ENCODE measurements at regions not wholly inside any gene's neighbourhood (a gene's known extent, or its start where the extent isn't known, plus 50 kb on each side); places are given as distances from the start of the nearest gene placed in this dataset.

GRCh38 chr17:72426321-72426720 lies 305.5 kb downstream of the SOX9 start:
- no peak for DNase-seq (ENCODE audit: low spot score)

GRCh38 chr17:72426948-72427760 lies 306.3 kb downstream of the SOX9 start:
- DNase-seq (ENCODE audit: low spot score): no peak

- DNase-seq (ENCODE audit: low spot score): no peak
Observed at GRCh38 chr17:72427761-72428109, 306.9 kb downstream of the SOX9 start.

- no peak for DNase-seq (ENCODE audit: low spot score)
Observed at GRCh38 chr17:72429066-72429638, 308.3 kb downstream of the SOX9 start.

GRCh38 chr17:72430611-72431432 lies 310.0 kb downstream of the SOX9 start:
- no peak for DNase-seq (ENCODE audit: low spot score)

GRCh38 chr17:72432143-72432621 lies 311.4 kb downstream of the SOX9 start:
- no peak for DNase-seq (ENCODE audit: low spot score)

- no peak for DNase-seq (ENCODE audit: low spot score)
Observed at GRCh38 chr17:72432881-72433280, 312.1 kb downstream of the SOX9 start.

- no peak for DNase-seq (ENCODE audit: low spot score)
Observed at GRCh38 chr17:72433797-72434196, 313.0 kb downstream of the SOX9 start.

- DNase-seq (ENCODE audit: low spot score): no peak
Observed at GRCh38 chr17:72434581-72434980, 313.8 kb downstream of the SOX9 start.

GRCh38 chr17:72434991-72435618 lies 314.3 kb downstream of the SOX9 start:
- DNase-seq (ENCODE audit: low spot score): no peak

GRCh38 chr17:72438783-72439182 lies 318.0 kb downstream of the SOX9 start:
- no peak for DNase-seq (ENCODE audit: low spot score)

GRCh38 chr17:72439893-72440502 lies 319.2 kb downstream of the SOX9 start:
- DNase-seq (ENCODE audit: low spot score): no peak

- no peak for DNase-seq (ENCODE audit: low spot score)
Observed at GRCh38 chr17:72440961-72441360, 320.1 kb downstream of the SOX9 start.

GRCh38 chr17:72441909-72442308 lies 321.1 kb downstream of the SOX9 start:
- DNase-seq (ENCODE audit: low spot score): no peak

GRCh38 chr17:72444517-72445054 lies 323.8 kb downstream of the SOX9 start:
- no peak for DNase-seq (ENCODE audit: low spot score)

- no peak for DNase-seq (ENCODE audit: low spot score)
Observed at GRCh38 chr17:72445055-72445991, 324.5 kb downstream of the SOX9 start.

- DNase-seq (ENCODE audit: low spot score): no peak
Observed at GRCh38 chr17:72446118-72446517, 325.3 kb downstream of the SOX9 start.

GRCh38 chr17:72446525-72447250 lies 325.9 kb downstream of the SOX9 start:
- DNase-seq (ENCODE audit: low spot score): no peak

GRCh38 chr17:72447251-72447640 lies 326.4 kb downstream of the SOX9 start:
- no peak for DNase-seq (ENCODE audit: low spot score)

GRCh38 chr17:72448019-72448418 lies 327.2 kb downstream of the SOX9 start:
- no peak for DNase-seq (ENCODE audit: low spot score)
